WTC11 (cell line): ENCODE measurements at regions not wholly inside any gene's neighbourhood (a gene's known extent, or its start where the extent isn't known, plus 50 kb on each side); places are given as distances from the start of the nearest gene placed in this dataset.

Experiments
- ATF3 ChIP-seq: sonication (generic); formaldehyde crosslinking; conservative IDR thresholded peaks from 2 replicates; pipeline ENCODE4 v1.8.1; 2022; ENCODE audit warnings: mild to moderate bottlenecking, missing genetic modification reagents
- CTCF ChIP-seq: fragments of 200-600 bp; IDR thresholded peaks from 2 replicates; pipeline ENCODE4 v1.8.0; 2022; ENCODE audit warnings: antibody characterized with exemption
- SMAD3 ChIP-seq: sonication (generic); formaldehyde crosslinking; IDR thresholded peaks from 2 replicates; pipeline ENCODE4 v1.8.0; 2022; ENCODE audit warnings: missing genetic modification reagents, mild to moderate bottlenecking, borderline replicate concordance
- ZNF416 ChIP-seq: fragments of 250-450 bp; sonication (Bioruptor Pico); IDR thresholded peaks from 2 replicates; pipeline ENCODE4 v1.9.0; 2021; ENCODE audit warnings: mild to moderate bottlenecking, inconsistent platforms
- TF ChIP-seq, protein P1 (sequence below): sonication (generic); formaldehyde crosslinking; IDR thresholded peaks from 2 replicates; pipeline ENCODE4 v1.8.0; 2023; ENCODE audit warnings: missing genetic modification reagents, mild to moderate bottlenecking, borderline replicate concordance

GRCh38 chr9:97753364-97753763 is 56.2 kb upstream of the XPA start:
- TF ChIP-seq CTCF (no peak), SMAD3 (CRISPR knock-in tag) (no peak), ZNF416 (no peak), ATF3 (CRISPR knock-in tag) (no peak)
- TF ChIP-seq, protein P1, sequence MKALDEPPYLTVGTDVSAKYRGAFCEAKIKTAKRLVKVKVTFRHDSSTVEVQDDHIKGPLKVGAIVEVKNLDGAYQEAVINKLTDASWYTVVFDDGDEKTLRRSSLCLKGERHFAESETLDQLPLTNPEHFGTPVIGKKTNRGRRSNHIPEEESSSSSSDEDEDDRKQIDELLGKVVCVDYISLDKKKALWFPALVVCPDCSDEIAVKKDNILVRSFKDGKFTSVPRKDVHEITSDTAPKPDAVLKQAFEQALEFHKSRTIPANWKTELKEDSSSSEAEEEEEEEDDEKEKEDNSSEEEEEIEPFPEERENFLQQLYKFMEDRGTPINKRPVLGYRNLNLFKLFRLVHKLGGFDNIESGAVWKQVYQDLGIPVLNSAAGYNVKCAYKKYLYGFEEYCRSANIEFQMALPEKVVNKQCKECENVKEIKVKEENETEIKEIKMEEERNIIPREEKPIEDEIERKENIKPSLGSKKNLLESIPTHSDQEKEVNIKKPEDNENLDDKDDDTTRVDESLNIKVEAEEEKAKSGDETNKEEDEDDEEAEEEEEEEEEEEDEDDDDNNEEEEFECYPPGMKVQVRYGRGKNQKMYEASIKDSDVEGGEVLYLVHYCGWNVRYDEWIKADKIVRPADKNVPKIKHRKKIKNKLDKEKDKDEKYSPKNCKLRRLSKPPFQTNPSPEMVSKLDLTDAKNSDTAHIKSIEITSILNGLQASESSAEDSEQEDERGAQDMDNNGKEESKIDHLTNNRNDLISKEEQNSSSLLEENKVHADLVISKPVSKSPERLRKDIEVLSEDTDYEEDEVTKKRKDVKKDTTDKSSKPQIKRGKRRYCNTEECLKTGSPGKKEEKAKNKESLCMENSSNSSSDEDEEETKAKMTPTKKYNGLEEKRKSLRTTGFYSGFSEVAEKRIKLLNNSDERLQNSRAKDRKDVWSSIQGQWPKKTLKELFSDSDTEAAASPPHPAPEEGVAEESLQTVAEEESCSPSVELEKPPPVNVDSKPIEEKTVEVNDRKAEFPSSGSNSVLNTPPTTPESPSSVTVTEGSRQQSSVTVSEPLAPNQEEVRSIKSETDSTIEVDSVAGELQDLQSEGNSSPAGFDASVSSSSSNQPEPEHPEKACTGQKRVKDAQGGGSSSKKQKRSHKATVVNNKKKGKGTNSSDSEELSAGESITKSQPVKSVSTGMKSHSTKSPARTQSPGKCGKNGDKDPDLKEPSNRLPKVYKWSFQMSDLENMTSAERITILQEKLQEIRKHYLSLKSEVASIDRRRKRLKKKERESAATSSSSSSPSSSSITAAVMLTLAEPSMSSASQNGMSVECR, result no peak
